ENCODE measurements at regions not wholly inside any gene's neighbourhood (a gene's known extent, or its start where the extent isn't known, plus 50 kb on each side); places are given as distances from the start of the nearest gene placed in this dataset.

- no peak for DNase-seq (ENCODE audit: low read depth in 2 of 2)
Measured at GRCh38 chr1:29712284-29712651, 475.9 kb downstream of the PTPRU start.

- peak; percentile 30 to 33 for DNase-seq (ENCODE audit: low read depth in 2 of 2)
Measured at GRCh38 chr1:29711582-29712283, 475.4 kb downstream of the PTPRU start.

- no peak for DNase-seq (ENCODE audit: low read depth in 2 of 2)
Measured at GRCh38 chr1:29709704-29710280, 473.5 kb downstream of the PTPRU start.

GRCh38 chr1:29708796-29709703, 472.7 kb downstream of the PTPRU start:
- DNase-seq (ENCODE audit: low read depth in 2 of 2), result no peak

GRCh38 chr1:29708381-29708780, 472.1 kb downstream of the PTPRU start:
- no peak for DNase-seq (ENCODE audit: low read depth in 2 of 2)

- no peak for DNase-seq (ENCODE audit: low read depth in 2 of 2)
Measured at GRCh38 chr1:29707796-29708195, 471.5 kb downstream of the PTPRU start.

GRCh38 chr1:29706936-29707335, 470.6 kb downstream of the PTPRU start:
- DNase-seq (ENCODE audit: low read depth in 2 of 2), result peak; percentile 24 to 28

- no peak for DNase-seq (ENCODE audit: low read depth in 2 of 2)
Measured at GRCh38 chr1:29704430-29704829, 468.1 kb downstream of the PTPRU start.

GRCh38 chr1:29703596-29704370, 467.5 kb downstream of the PTPRU start:
- no peak for DNase-seq (ENCODE audit: low read depth in 2 of 2)

GRCh38 chr1:29700491-29700890, 464.2 kb downstream of the PTPRU start:
- no peak for DNase-seq (ENCODE audit: low read depth in 2 of 2)

GRCh38 chr1:29698626-29699025, 462.3 kb downstream of the PTPRU start:
- DNase-seq (ENCODE audit: low read depth in 2 of 2), result no peak

GRCh38 chr1:29698033-29698432, 461.7 kb downstream of the PTPRU start:
- DNase-seq (ENCODE audit: low read depth in 2 of 2), result no peak

- no peak for DNase-seq (ENCODE audit: low read depth in 2 of 2)
Measured at GRCh38 chr1:29697391-29697780, 461.1 kb downstream of the PTPRU start.

GRCh38 chr1:29696656-29697390, 460.5 kb downstream of the PTPRU start:
- no peak for DNase-seq (ENCODE audit: low read depth in 2 of 2)

- DNase-seq (ENCODE audit: low read depth in 2 of 2), result no peak
Measured at GRCh38 chr1:29695803-29696202, 459.5 kb downstream of the PTPRU start.

GRCh38 chr1:29695036-29695435, 458.7 kb downstream of the PTPRU start:
- DNase-seq (ENCODE audit: low read depth in 2 of 2), result no peak

- DNase-seq (ENCODE audit: low read depth in 2 of 2), result no peak
Measured at GRCh38 chr1:29691499-29691898, 455.2 kb downstream of the PTPRU start.

- DNase-seq (ENCODE audit: low read depth in 2 of 2), result no peak
Measured at GRCh38 chr1:29690156-29690555, 453.8 kb downstream of the PTPRU start.

GRCh38 chr1:29689372-29690030, 453.2 kb downstream of the PTPRU start:
- DNase-seq (ENCODE audit: low read depth in 2 of 2), result no peak

GRCh38 chr1:29688471-29689365, 452.4 kb downstream of the PTPRU start:
- peak; percentile 30 for DNase-seq (ENCODE audit: low read depth in 2 of 2)

All from stimulated activated CD4-positive, alpha-beta T cell treated with anti-CD3 and anti-CD28 coated beads, Interleukin-15, amount 100 ng/mL, for 48 hours (primary cell).